GM23338 (cell line): ENCODE measurements at regions not wholly inside any gene's neighbourhood (a gene's known extent, or its start where the extent isn't known, plus 50 kb on each side); places are given as distances from the start of the nearest gene placed in this dataset.

ENCODE experiments used
- ATAC-seq: fragments of 200-7000 bp; cut with Tn5 transposase; 3 replicates; pipeline ENCODE4 v1.9.1; 2020
- DNase-seq: peaks from one replicate; pipeline ENCODE4 v3.0.0-alpha.2; 2015; ENCODE audit warnings: low spot score
- H2AFZ ChIP-seq: fragments of 200-600 bp; sonication (generic); 2 replicates; pipeline ENCODE4 v1.8.0; 2016; ENCODE audit warnings: antibody characterized with exemption, mild to moderate bottlenecking, moderate library complexity
- H3F3A ChIP-seq: fragments of 200-600 bp; sonication (generic); replicated peaks from 2 replicates; pipeline ENCODE4 v1.8.0; 2017; ENCODE audit warnings: antibody characterized with exemption, mixed run types, low read depth
- H3K27ac ChIP-seq: fragments of 200-600 bp; sonication (generic); 2 replicates; pipeline ENCODE4 v1.6.1; 2016; ENCODE audit warnings: low read depth
- H3K27me3 ChIP-seq: fragments of 200-600 bp; sonication (generic); 2 replicates; pipeline ENCODE4 v1.8.0; 2016; ENCODE audit warnings: mild to moderate bottlenecking, mixed run types, moderate library complexity; ENCODE audit not compliant: insufficient read depth
- H3K36me3 ChIP-seq: fragments of 200-600 bp; sonication (generic); 2 replicates; pipeline ENCODE4 v1.8.0; 2016; ENCODE audit warnings: mild to moderate bottlenecking; ENCODE audit not compliant: insufficient read depth
- H3K4me1 ChIP-seq: fragments of 200-600 bp; sonication (generic); 2 replicates; pipeline ENCODE4 v1.8.0; 2016; ENCODE audit warnings: mild to moderate bottlenecking, moderate library complexity; ENCODE audit not compliant: insufficient read depth
- H3K4me2 ChIP-seq: fragments of 200-600 bp; sonication (generic); 2 replicates; pipeline ENCODE4 v1.7.1; 2017; ENCODE audit warnings: mixed run types
- H3K4me3 ChIP-seq: fragments of 200-600 bp; sonication (generic); 2 replicates; pipeline ENCODE4 v1.6.1; 2016; ENCODE audit warnings: mixed run types
- H3K79me2 ChIP-seq: fragments of 200-600 bp; sonication (generic); replicated peaks from 2 replicates; pipeline ENCODE4 v1.8.0; 2017; ENCODE audit warnings: mild to moderate bottlenecking; ENCODE audit not compliant: insufficient read depth
- H3K9me2 ChIP-seq: fragments of 200-600 bp; sonication (generic); 2 replicates; pipeline ENCODE4 v1.8.0; 2017; ENCODE audit not compliant: insufficient read depth
- H4K20me1 ChIP-seq: fragments of 200-600 bp; sonication (generic); replicated peaks from 2 replicates; pipeline ENCODE4 v1.8.0; 2017; ENCODE audit warnings: mild to moderate bottlenecking; ENCODE audit not compliant: insufficient read depth
- H3K27ac Mint-ChIP-seq: 2 replicates; pipeline ENCODE4 v1.8.0; 2020; ENCODE audit warnings: inconsistent platforms, mild to moderate bottlenecking, moderate library complexity, mixed read lengths
- H3K27me3 Mint-ChIP-seq: 3 replicates; pipeline ENCODE4 v1.8.0; 2022; ENCODE audit warnings: low read depth, mild to moderate bottlenecking, moderate library complexity, mixed read lengths, inconsistent platforms; ENCODE audit not compliant: insufficient read depth, poor library complexity
- H3K36me3 Mint-ChIP-seq: 3 replicates; pipeline ENCODE4 v1.8.0; 2021; ENCODE audit warnings: low read depth, mild to moderate bottlenecking, inconsistent platforms, moderate library complexity, mixed read lengths
- H3K4me1 Mint-ChIP-seq: 3 replicates; pipeline ENCODE4 v1.8.0; 2020; ENCODE audit warnings: mild to moderate bottlenecking, inconsistent platforms, mixed read lengths
- H3K4me3 Mint-ChIP-seq: 3 replicates; pipeline ENCODE4 v1.8.0; 2021; ENCODE audit warnings: moderate library complexity, mild to moderate bottlenecking, inconsistent platforms, mixed read lengths
- H3K9me3 Mint-ChIP-seq: 3 replicates; pipeline ENCODE4 v1.8.0; 2020; ENCODE audit warnings: moderate library complexity, mild to moderate bottlenecking, inconsistent platforms, mixed read lengths
- CREB1 ChIP-seq: fragments of 250-450 bp; sonication (Bioruptor Pico); IDR thresholded peaks from 2 replicates; pipeline ENCODE4 v1.5.0; 2020; ENCODE audit warnings: low read depth, mild to moderate bottlenecking, moderate library complexity
- CTCF ChIP-seq, 2 experiments: fragments of 200-600 bp in 1 of 2; sonication (generic) in 1 of 2; conservative IDR thresholded peaks; 2 replicates each; pipeline versions ENCODE4 v1.5.1 to v1.6.1; 2016 to 2017; ENCODE audit warnings: antibody characterized with exemption in 2 of 2, low read depth in 2 of 2, mild to moderate bottlenecking in 2 of 2, moderate library complexity in 1 of 2
- ETS1 ChIP-seq: IDR thresholded peaks from 2 replicates; pipeline ENCODE4 v1.6.1; 2016; ENCODE audit warnings: antibody characterized with exemption
- EZH2 ChIP-seq: fragments of 200-600 bp; sonication (generic); IDR thresholded peaks from one replicate; pipeline ENCODE4 v1.8.0; 2017; ENCODE audit warnings: antibody characterized with exemption, mild to moderate bottlenecking, low read depth; ENCODE audit not compliant: unreplicated experiment
- EZH2phosphoT487 ChIP-seq: fragments of 200-600 bp; sonication (generic); IDR thresholded peaks from one replicate; pipeline ENCODE4 v1.8.1; 2018; ENCODE audit warnings: antibody characterized with exemption; ENCODE audit not compliant: unreplicated experiment
- JUNB ChIP-seq: IDR thresholded peaks from one replicate; pipeline ENCODE4 v1.6.1; 2016; ENCODE audit warnings: antibody characterized with exemption; ENCODE audit not compliant: unreplicated experiment
- NANOG ChIP-seq: IDR thresholded peaks from 2 replicates; pipeline ENCODE4 v1.6.1; 2016; ENCODE audit warnings: antibody characterized with exemption, borderline replicate concordance
- POLR2AphosphoS5 ChIP-seq: IDR thresholded peaks from 2 replicates; pipeline ENCODE4 v1.6.1; 2016; ENCODE audit warnings: antibody characterized with exemption, low read depth
- REST ChIP-seq: IDR thresholded peaks from one replicate; pipeline ENCODE4 v1.6.1; 2018; ENCODE audit warnings: antibody characterized with exemption; ENCODE audit not compliant: unreplicated experiment
- STAT1 ChIP-seq: IDR thresholded peaks from one replicate; pipeline ENCODE4 v1.6.1; 2016; ENCODE audit warnings: antibody characterized with exemption; ENCODE audit not compliant: unreplicated experiment
- ZNF114 ChIP-seq: fragments of 250-450 bp; sonication (Bioruptor Pico); IDR thresholded peaks from 2 replicates; pipeline ENCODE4 v1.5.0; 2020; ENCODE audit warnings: mild to moderate bottlenecking, moderate library complexity
- ZNF331 ChIP-seq: fragments of 250-450 bp; sonication (Bioruptor Pico); IDR thresholded peaks from 2 replicates; pipeline ENCODE4 v1.5.0; 2020; ENCODE audit warnings: low read depth, mild to moderate bottlenecking, moderate library complexity
- ZNF462 ChIP-seq: fragments of 250-450 bp; sonication (Bioruptor Pico); IDR thresholded peaks from 2 replicates; pipeline ENCODE4 v1.5.0; 2020; ENCODE audit warnings: mild to moderate bottlenecking, moderate library complexity

GRCh38 chr5:121445511-121445910 lies 406.2 kb upstream of the FTMT start:
- H3K27ac Mint-ChIP-seq: no peak overlapping the region
- no peaks in the 10 kb centered on the region for H3K4me1 Mint-ChIP-seq
- Histone ChIP-seq H3K27me3 (no peaks in the 10 kb centered on the region), H3K4me2 (no peak overlapping the region), H3K4me1 (no peaks in the 10 kb centered on the region), H3K9me2 (0 out of 2 replicates have a peak, but pooled peaks cover 2% of the 10 kb centered on the region), H3K36me3 (no peaks in the 10 kb centered on the region), H3K4me3 (no peak overlapping the region), H3K27ac (no peak overlapping the region), H4K20me1 (no peaks in the 10 kb centered on the region), H2AFZ (no peak overlapping the region), H3F3A (no peaks in the 10 kb centered on the region), H3K79me2 (no peaks in the 10 kb centered on the region)
- H3K36me3 Mint-ChIP-seq: no peaks in the 10 kb centered on the region
- H3K4me3 Mint-ChIP-seq: no peak overlapping the region
- TF ChIP-seq JUNB (no peak), ZNF114 (no peak), STAT1 (no peak), EZH2phosphoT487 (no peak), ZNF462 (CRISPR knock-in tag) (no peak), CREB1 (CRISPR knock-in tag) (no peak), REST (no peak), EZH2 (no peak), ETS1 (no peak), NANOG (no peak), ZNF331 (CRISPR knock-in tag) (no peak), CTCF (conservative IDR thresholded peaks at IDR 0.05; ENCODE audit: low read depth in 2 of 2) (no peak), POLR2AphosphoS5 (no peak)
- peaks cover 1% of the 10 kb centered on the region for H3K27me3 Mint-ChIP-seq
- ATAC-seq (no peak), DNase-seq (no peak)
- no peaks in the 10 kb centered on the region for H3K9me3 Mint-ChIP-seq
